K562 (cell line): ENCODE measurements at regions not wholly inside any gene's neighbourhood (a gene's known extent, or its start where the extent isn't known, plus 50 kb on each side); places are given as distances from the start of the nearest gene placed in this dataset.

Experiments
- AFF1 ChIP-seq, 2 experiments: fragments of 450-650 bp; IDR thresholded peaks; 2 replicates each; pipeline ENCODE4 v1.6.1; 2018; ENCODE audit warnings: mild to moderate bottlenecking in 2 of 2, low read depth in 1 of 2; ENCODE audit not compliant: partially characterized antibody in 2 of 2
- BMI1 ChIP-seq: fragments of 150-350 bp; IDR thresholded peaks from 2 replicates; pipeline ENCODE4 v1.6.1; 2014; ENCODE audit warnings: low read length
- KDM1A ChIP-seq, 2 experiments: fragments of 450-650 bp; IDR thresholded peaks; 2 replicates each; pipeline ENCODE4 v1.6.1; 2016; ENCODE audit warnings: mild to moderate bottlenecking in 2 of 2
- PHB ChIP-seq: fragments of 250-450 bp; sonication (Bioruptor Pico); IDR thresholded peaks from 2 replicates; pipeline ENCODE4 v1.5.0; 2021
- POLR2AphosphoS5 ChIP-seq: IDR thresholded peaks from 2 replicates; pipeline ENCODE4 v1.6.1; 2011; ENCODE audit warnings: mild to moderate bottlenecking, low read depth, low read length, moderate library complexity; ENCODE audit not compliant: control insufficient read depth, insufficient read depth
- RBM25 ChIP-seq: fragments of 200-400 bp; formaldehyde crosslinking; IDR thresholded peaks from 2 replicates; pipeline ENCODE4 v1.6.1; 2018; ENCODE audit warnings: low read length, low read depth, moderate library complexity; ENCODE audit not compliant: severe bottlenecking
- RFX1 ChIP-seq: fragments of 450-650 bp; IDR thresholded peaks from 2 replicates; pipeline ENCODE4 v1.6.1; 2016; ENCODE audit warnings: mild to moderate bottlenecking, moderate library complexity
- RREB1 ChIP-seq: fragments of 250-450 bp; sonication (Bioruptor Pico); IDR thresholded peaks from 2 replicates; pipeline ENCODE4 v1.4.0; 2020
- TCF7 ChIP-seq: sonication (generic); IDR thresholded peaks from 2 replicates; pipeline ENCODE4 v1.6.1; 2016; ENCODE audit warnings: antibody characterized with exemption, borderline replicate concordance
- ZNF436 ChIP-seq: fragments of 250-450, 450-650 bp; sonication (Bioruptor Pico); formaldehyde crosslinking; IDR thresholded peaks from 2 replicates; pipeline ENCODE4 v1.7.0; 2020; ENCODE audit warnings: mild to moderate bottlenecking

- no peak for TF ChIP-seq RREB1 (CRISPR knock-in tag)
- no peak for TF ChIP-seq ZNF436 (CRISPR knock-in tag)
- TF ChIP-seq RBM25 = no peak
- TF ChIP-seq TCF7 = no peak
- no peak for TF ChIP-seq POLR2AphosphoS5
- peak; percentile 64; the same call in 1 of the 2 replicates for TF ChIP-seq BMI1
- peak in 1 of 2 experiments; percentile 28; a peak in 1 of 4 replicates for TF ChIP-seq KDM1A (IDR thresholded peaks at IDR 0.05)
- no peak for TF ChIP-seq AFF1 (IDR thresholded peaks at IDR 0.05; ENCODE audit: low read depth in 1 of 2, partially characterized antibody in 2 of 2)
- TF ChIP-seq PHB = no peak
- TF ChIP-seq RFX1 = peak; percentile 94
These were observed 53.5 kb upstream of the SLC35C1 start (continued) for GRCh38 chr11:45751430-45751829.
